ENCODE measurements at regions not wholly inside any gene's neighbourhood (a gene's known extent, or its start where the extent isn't known, plus 50 kb on each side); places are given as distances from the start of the nearest gene placed in this dataset.
A peak's percentile ranks its signal among the peaks of the same experiment; 100 is the strongest.

GRCh38 chr9:107932046-107932445 is 442.5 kb upstream of the KLF4 start:
- peak; percentile 84 for DNase-seq

DNA sequence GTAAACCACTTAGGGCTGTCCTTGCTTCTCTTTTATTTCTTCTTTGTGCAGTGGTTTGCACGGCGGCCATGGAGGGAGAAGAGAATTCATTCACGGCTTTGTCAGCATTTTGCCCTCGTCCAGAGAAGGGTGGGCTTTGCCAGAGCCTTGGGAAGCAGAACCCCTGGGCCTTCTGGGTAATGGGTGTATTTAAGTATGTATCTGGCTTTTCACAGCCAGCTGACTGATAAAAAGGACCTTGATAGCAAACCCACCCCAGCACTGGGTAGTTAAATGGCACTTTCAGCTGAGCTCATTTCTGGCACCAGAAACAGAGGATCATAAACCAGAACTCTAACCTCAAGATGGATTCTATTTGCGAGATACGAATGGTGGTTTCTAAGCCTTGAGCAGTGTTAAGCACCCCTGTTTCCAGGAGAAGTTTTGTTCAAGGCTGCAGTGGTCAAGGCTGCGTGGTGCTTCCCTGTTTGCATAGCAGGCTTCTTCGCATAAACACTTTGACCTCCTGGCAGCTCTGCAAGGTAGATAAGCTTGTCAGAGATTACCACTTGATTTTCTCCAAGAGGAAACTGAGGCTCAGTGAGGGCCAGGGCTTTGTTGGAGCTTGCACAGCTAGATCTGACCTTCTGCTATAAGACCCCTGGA is 441.6 kb upstream of the KLF4 start:
- DNase-seq: no peak

DNA sequence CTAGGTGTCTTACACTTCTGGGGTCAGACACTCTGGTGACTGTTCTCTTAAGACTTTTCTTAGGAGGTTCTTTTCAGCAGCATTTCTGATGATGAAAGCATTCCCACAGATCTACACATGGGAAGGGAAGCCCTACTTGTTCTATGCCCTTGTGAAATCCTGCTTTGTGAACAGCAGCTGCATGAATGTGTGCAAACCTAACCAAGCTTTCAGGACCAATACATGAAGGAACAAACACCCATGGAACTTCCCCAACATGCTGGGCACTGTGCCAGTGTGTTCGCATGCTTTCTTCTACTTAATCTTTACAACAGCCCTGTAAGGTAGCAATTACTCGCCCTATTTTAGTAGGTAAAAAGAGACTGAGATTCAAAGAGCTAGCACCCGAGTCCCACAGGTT is 439.9 kb upstream of the KLF4 start:
- DNase-seq: peak; percentile 57

- DNase-seq: no peak
Measured at GRCh38 chr9:107928701-107929371, 439.3 kb upstream of the KLF4 start.

GRCh38 chr9:107927276-107927675 is 437.7 kb upstream of the KLF4 start:
- no peak for DNase-seq

DNA sequence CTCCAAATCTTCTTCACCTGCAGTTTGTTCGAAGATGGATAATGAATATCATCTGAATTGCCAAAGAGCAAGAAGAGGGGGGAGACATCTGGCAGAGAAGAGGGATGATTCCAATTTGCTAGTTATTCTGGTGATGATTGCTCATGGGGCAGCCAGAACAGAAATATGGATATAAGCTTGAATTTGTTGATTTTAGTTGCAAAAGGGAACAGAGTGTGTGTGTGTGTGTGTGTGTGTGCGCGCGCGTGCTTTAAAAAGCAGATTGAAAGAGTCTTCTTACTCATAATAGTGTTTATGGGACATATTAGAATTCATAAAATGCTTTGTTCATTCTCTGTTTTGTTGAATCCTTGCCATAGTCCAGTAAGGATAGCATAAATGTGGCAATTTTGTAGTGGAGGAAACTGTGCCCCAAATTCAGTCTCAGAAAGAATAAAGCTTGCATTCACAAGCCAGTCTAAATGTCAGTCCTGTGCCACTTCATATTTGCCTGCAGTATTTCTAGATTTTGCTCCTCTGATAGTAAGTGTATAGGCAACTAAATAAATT is 436.3 kb upstream of the KLF4 start:
- no peak for DNase-seq

DNA sequence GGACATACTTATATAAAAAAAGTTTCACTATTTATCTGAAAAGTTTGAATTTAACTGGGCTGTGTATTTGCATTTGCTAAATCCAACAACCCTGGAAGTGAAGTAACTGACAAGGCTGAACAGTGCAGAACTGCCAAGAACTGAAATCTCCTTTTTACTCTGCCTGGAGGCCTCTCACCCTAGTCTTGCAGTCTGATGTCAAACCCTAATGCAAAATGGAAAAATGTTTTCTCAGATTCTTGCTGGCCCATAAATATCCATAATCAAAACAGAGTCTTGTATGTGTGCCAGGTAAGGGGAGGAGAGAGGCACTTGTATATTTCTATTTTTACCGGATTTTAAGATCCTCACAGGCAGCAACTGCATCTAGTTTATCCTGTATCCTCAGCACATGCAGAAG is 432.7 kb upstream of the KLF4 start:
- no peak for DNase-seq

GRCh38 chr9:107919263-107919662 is 429.7 kb upstream of the KLF4 start:
- DNase-seq: no peak

GRCh38 chr9:107918749-107919148 is 429.2 kb upstream of the KLF4 start:
- no peak for DNase-seq

DNA sequence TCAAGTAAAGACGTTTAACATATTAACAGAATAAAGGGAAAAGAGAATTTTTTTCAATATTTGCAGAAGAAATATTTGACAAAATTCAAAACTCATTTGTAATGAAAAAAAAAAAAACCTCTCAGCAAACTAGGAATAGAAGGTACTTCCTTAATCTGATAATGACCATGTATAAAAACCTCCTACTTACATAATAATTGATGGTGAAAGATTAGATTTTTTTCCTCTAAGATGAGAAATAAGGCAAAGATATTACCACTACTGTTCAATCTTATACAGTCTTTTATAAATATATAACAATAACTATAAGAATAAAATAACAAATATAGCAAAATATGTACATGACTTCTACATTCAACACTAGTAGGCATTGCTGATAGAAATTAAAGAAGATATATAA is 424.6 kb upstream of the KLF4 start:
- DNase-seq: no peak

DNA sequence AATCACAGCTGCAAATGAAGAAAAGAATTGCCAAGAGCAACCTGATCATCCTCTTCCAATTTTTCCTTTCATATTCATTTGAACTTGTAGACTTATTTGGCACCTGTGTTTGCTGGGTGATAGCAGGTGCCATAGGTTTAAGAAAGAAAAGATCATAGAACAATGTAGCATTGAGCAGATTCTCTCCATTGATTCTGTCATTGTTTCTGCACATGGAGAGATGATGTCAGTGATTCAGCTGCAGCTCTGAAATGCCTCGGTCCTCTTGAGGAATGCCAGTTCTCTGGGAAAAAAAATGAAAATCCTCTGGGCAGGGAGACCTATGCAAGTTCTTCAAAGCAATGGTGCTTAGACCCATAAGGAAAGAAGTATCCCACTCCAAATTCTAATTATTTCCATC is 418.1 kb upstream of the KLF4 start:
- DNase-seq: no peak

GRCh38 chr9:107907255-107907654 is 417.7 kb upstream of the KLF4 start:
- DNase-seq: no peak

GRCh38 chr9:107906074-107906473 is 416.5 kb upstream of the KLF4 start:
- DNase-seq: no peak

GRCh38 chr9:107905308-107906020 is 415.9 kb upstream of the KLF4 start:
- no peak for DNase-seq

DNA sequence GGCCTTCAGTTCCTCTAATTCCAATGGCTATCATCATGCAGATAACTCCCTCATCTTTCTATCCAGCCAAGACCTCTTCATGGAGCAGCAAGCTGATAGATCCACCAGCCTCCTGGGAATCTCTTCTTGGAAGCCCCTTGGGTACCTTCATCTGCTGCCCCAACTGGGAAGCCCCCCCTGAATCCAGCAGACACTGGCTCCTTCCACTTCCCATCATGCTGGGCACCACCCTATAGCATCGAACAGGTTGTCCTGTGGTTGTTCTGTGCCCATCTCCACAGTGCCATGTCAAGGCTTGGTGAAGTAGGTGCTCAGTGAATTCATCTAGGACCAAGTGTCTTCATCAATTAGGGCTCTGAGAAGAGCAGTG is 410.4 kb upstream of the KLF4 start:
- DNase-seq: no peak

- DNase-seq: peak; percentile 19
Measured at GRCh38 chr9:107898761-107899160, 409.2 kb upstream of the KLF4 start.

- no peak for DNase-seq
Measured at GRCh38 chr9:107896544-107896943, 407.0 kb upstream of the KLF4 start.

DNA sequence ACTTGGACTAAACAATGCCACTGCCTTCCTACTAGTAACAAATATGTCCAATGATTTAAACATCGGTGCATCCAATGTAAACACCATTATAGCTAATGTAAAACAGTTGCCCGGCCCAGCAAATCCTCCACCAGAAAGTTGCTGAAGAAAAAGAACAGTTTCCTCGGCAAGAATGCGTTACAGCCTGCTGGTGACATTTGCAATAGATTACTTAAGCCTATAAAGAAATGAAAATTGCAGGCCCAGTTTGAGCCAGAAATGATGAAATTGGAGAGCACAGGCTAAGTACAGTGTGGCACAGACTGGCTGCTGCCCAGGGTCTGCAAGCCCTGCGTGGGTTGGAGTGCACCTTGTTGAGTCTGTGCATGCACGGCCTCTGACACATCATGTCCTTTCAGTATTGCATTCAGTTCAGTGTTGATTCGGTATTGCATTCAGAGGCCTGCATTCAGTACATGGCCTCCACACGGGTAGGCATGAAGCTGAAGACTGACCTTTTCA is 406.0 kb upstream of the KLF4 start:
- DNase-seq: peak; percentile 32

DNA sequence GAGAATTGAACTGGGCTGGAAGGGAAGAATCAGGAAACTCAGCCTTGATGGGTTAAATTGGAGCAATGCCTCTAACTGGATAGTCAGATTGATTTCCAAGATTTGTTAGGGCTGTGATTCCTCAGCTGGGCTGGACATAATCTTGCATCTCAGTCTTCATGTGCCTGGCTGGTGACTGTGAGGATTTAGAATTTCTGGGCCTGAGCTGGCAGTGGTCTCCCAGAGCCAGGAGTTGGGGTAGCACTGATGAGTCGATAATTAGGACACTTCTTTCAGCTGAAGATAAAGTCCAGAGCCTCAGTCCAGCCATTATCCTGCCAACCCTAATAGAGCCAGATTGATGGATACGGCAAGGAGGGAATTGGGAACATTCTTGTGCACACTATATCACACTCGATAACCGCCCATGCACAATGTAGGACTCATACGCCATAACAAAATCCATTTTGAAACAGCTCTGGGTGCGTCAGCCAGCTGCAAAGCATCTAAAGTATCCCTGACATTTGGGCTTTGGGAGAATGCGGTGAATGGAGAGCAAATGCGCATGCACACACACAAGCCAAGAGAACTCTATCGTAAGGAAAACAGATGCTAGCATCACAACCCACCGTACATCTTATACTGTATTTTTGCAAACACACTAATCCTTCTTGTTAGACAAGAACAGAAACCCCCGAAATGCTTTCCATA is 405.1 kb upstream of the KLF4 start:
- DNase-seq: peak; percentile 91

- peak; percentile 67 for DNase-seq
Measured at GRCh38 chr9:107890921-107891465, 401.4 kb upstream of the KLF4 start.

- DNase-seq: peak; percentile 7
Measured at GRCh38 chr9:107888773-107889227, 399.2 kb upstream of the KLF4 start.

DNA sequence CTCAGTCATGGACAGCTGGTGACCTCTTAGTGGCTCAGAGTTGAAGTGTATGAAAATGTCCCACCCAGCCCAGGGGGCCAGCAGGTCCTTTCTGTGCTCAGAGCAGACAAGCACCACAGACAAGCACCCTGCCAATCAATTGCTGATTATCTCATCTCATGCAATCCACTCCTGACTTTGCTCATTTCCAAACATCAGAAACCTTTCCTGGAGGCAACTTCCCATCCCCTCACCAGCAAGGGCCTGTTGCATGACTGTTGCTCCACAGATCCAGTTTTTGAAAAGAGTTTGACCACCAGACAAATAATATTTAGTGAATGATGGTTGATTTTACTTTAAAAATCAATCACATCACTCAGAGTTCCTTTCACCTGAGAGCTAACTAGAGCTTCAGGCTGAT is 397.3 kb upstream of the KLF4 start:
- no peak for DNase-seq

Data from fibroblast of skin of right biceps (primary cell).